ENCODE measurements at regions not wholly inside any gene's neighbourhood (a gene's known extent, or its start where the extent isn't known, plus 50 kb on each side); places are given as distances from the start of the nearest gene placed in this dataset.
"Not testable (repeated sequence)": the region's sequence is repeated elsewhere in the genome, so short reads cannot be mapped to it uniquely, and the experiment has no call there.

- peak; percentile 46 for DNase-seq (ENCODE audit: low spot score)
Observed at GRCh38 chr5:1652873-1653697, 129.3 kb upstream of the LPCAT1 start.

- peak; percentile 45 for DNase-seq (ENCODE audit: low spot score)
Observed at GRCh38 chr5:1651971-1652872, 128.5 kb upstream of the LPCAT1 start.

GRCh38 chr5:1651250-1651649 lies 127.5 kb upstream of the LPCAT1 start:
- DNase-seq (ENCODE audit: low spot score) = no peak

GRCh38 chr5:1649554-1649953 lies 125.8 kb upstream of the LPCAT1 start:
- DNase-seq (ENCODE audit: low spot score) = no peak

- DNase-seq (ENCODE audit: low spot score) = no peak
Observed at GRCh38 chr5:1648806-1649205, 125.0 kb upstream of the LPCAT1 start.

- no peak for DNase-seq (ENCODE audit: low spot score)
Observed at GRCh38 chr5:1647580-1647979, 123.8 kb upstream of the LPCAT1 start.

- peak; percentile 89 for DNase-seq (ENCODE audit: low spot score)
Observed at GRCh38 chr5:1644810-1645571, 121.2 kb upstream of the LPCAT1 start.

GRCh38 chr5:1644393-1644809 lies 120.6 kb upstream of the LPCAT1 start:
- DNase-seq (ENCODE audit: low spot score) = not testable (repeated sequence)

GRCh38 chr5:1643651-1644392 lies 120.1 kb upstream of the LPCAT1 start:
- no peak for DNase-seq (ENCODE audit: low spot score)

GRCh38 chr5:1642621-1643061 lies 118.9 kb upstream of the LPCAT1 start:
- DNase-seq (ENCODE audit: low spot score) = no peak

GRCh38 chr5:1642221-1642620 lies 118.5 kb upstream of the LPCAT1 start:
- DNase-seq (ENCODE audit: low spot score) = no peak

GRCh38 chr5:1641560-1642166 lies 117.9 kb upstream of the LPCAT1 start:
- peak; percentile 79 for DNase-seq (ENCODE audit: low spot score)

- no peak for DNase-seq (ENCODE audit: low spot score)
Observed at GRCh38 chr5:1641041-1641440, 117.3 kb upstream of the LPCAT1 start.

GRCh38 chr5:1640421-1640881 lies 116.7 kb upstream of the LPCAT1 start:
- DNase-seq (ENCODE audit: low spot score) = no peak

GRCh38 chr5:1639757-1640156 lies 116.0 kb upstream of the LPCAT1 start:
- no peak for DNase-seq (ENCODE audit: low spot score)

- DNase-seq (ENCODE audit: low spot score) = no peak
Observed at GRCh38 chr5:1638658-1639400, 115.1 kb upstream of the LPCAT1 start.

- no peak for DNase-seq (ENCODE audit: low spot score)
Observed at GRCh38 chr5:1637639-1638481, 114.1 kb upstream of the LPCAT1 start.

- DNase-seq (ENCODE audit: low spot score) = no peak
Observed at GRCh38 chr5:1636981-1637638, 113.3 kb upstream of the LPCAT1 start.

Measured in ecto neural progenitor cell (in vitro differentiated cells).